Fibroblast of skin of right biceps (primary cell): ENCODE measurements at regions not wholly inside any gene's neighbourhood (a gene's known extent, or its start where the extent isn't known, plus 50 kb on each side); places are given as distances from the start of the nearest gene placed in this dataset.
"Not testable (repeated sequence)": the region's sequence is repeated elsewhere in the genome, so short reads cannot be mapped to it uniquely, and the experiment has no call there.

Experiments used
- DNase-seq: peaks from one replicate; pipeline ENCODE4 v3.0.0-alpha.2; 2013

DNA sequence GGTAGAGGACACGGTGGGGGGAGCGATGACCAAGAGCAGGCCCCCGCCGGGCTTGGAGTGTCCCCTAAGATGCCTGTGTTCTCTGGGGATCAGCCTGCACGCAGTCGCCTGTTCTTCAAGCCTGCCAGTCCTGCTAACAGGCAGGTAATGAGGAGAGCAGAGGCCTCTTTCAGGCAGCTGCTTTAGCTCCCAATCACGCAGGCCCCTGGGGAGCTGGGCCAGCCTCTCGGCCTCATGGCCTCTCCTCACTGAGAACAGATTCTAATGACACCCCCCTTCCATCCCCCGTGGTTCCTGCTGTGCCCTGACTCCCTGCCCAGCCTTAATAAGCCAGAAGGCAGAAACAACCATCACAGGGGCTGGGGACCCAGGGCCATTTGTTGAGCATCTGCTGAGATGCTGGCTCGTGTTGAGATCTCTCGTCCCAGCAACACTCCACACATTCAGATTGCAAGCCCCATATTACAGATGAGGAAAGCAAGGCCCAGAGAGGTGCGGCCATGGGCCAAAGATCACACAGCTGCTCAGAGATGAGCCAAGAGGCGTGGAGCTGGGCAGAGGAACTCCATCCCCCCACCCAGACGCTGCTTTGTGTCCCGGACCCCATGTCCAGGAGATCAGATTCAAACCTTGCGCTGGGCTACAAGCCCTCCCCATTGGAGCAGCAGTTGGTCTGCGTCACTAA lies 71.6 kb upstream of the CASZ1 start:
- DNase-seq = no peak

DNA sequence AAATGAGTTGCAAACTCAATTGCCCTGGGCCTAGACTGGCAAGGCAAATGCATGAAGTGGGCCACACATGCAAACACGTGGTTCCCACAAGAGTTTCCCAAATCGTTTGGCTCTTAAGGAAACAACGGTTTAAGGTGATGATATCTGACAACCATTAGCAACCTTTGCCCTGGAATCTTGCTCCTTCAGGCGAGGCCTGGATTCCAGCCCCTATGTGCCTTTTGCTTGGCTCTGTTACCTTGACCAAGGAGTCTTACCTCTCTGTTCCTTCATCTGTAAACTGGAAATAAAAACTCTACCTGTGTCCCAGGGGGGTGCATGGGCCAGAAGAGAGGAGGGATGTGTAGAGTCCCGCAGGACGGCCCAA lies 72.1 kb upstream of the CASZ1 start:
- DNase-seq = no peak

- no peak for DNase-seq
Measured at GRCh38 chr1:10869933-10870332, 73.5 kb upstream of the CASZ1 start.

GRCh38 chr1:10870493-10871096 lies 74.1 kb upstream of the CASZ1 start:
- no peak for DNase-seq

GRCh38 chr1:10873189-10873588 lies 76.7 kb upstream of the CASZ1 start:
- no peak for DNase-seq

DNA sequence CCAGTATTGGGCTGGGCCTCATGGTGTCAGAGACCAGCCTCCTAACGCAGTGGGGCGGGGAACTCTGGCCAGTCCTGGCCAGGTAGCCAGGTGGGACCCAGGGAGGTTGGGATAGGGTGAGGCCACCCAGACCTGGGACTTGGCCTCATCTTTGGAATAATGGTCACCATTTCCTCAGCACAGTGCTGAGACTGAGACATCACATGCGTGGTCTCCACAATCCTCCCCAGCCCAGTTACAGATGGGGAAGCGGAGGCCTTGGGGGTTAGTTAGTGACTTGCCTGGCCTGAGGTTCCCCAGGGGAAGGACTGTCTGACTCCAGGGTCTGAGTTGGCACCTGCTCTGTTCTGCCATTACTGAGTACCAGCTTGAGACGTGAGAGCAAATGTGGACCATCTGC lies 77.9 kb upstream of the CASZ1 start:
- DNase-seq = no peak

DNA sequence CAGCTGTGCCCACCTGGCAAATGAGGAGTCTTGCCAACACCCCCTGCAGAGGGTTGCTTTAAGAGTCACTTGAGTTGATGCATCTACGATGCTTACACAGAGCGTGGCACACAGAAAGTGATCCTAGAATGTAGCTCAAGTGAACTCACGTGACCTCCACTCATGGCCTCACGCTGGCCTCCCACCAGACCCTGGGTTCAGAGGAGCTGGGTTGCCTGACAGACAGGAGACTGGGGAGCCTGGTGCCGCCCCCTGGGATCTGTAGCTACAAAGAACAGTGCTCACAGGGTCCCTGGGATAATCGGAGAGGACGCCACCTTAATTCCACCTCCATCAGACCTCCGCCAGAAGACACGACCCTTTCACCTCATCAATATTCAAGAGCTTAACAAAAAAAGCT lies 81.4 kb upstream of the CASZ1 start:
- no peak for DNase-seq

- DNase-seq = no peak
Measured at GRCh38 chr1:10878469-10878868, 82.0 kb upstream of the CASZ1 start.

- no peak for DNase-seq
Measured at GRCh38 chr1:10880063-10880462, 83.6 kb upstream of the CASZ1 start.

- DNase-seq = no peak
Measured at GRCh38 chr1:10881046-10881445, 84.6 kb upstream of the CASZ1 start.

DNA sequence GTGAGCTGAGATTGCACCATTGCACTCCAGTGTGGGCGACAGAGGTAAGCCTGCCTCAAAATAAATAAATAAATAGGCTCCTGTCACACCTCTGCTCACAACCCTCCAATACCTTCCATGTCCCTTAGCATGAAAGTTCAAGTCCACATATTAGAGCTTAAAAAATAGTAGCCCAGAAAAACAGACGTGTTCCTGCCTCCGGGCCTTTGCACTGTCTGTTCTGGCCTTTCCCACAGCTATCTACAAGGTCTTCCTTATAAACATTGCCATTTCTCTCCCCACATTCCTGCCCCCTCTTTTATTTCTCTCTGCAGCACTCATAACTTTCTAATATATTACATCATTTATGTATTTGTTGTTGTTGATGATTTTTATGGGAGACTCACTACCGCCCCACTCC lies 85.6 kb upstream of the CASZ1 start:
- DNase-seq = no peak

GRCh38 chr1:10887032-10887431 lies 90.6 kb upstream of the CASZ1 start:
- not testable (repeated sequence) for DNase-seq

GRCh38 chr1:10888291-10888690 lies 91.8 kb upstream of the CASZ1 start:
- no peak for DNase-seq

DNA sequence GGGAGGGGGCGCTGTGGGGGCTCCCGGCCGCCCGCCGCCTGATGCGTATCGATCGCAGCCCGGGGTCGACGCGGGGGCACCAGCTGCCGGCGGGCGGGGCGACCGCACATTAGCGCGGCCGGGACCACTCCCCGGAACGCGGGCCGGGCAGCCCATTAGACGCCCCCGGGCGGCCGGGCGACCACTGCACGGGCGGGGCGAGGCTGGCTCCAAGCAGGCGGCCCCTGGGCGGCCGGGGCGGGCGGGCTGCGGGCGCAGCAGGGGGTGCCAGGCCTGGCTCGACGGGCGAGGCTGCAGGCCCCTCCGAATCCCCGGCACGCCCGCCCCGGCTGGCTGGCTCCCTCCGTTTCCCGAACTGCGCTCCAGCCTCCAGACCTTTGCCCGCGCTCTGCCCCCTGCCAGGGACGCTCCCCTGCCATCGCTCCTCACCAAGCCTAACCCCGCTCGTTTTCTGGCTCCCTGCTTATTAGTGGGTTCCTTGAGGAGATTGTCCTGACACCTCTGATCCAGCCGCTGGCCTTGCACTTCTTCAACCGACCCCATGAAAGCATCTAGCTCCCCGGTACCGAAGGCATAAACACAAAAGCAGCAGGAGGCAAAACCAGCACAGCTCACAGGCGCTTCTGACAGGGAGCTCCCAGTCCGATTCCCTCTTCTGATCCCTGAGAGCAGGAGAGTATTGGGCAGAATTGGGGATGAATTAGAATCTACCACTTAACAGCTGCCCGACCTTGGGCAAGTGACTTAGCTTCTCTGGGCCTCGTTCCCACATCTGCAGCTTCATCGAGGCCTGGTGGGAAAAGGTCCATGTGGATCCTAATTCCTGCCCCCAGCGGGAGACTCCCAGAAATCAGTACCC lies 92.6 kb upstream of the CASZ1 start:
- DNase-seq = no peak

DNA sequence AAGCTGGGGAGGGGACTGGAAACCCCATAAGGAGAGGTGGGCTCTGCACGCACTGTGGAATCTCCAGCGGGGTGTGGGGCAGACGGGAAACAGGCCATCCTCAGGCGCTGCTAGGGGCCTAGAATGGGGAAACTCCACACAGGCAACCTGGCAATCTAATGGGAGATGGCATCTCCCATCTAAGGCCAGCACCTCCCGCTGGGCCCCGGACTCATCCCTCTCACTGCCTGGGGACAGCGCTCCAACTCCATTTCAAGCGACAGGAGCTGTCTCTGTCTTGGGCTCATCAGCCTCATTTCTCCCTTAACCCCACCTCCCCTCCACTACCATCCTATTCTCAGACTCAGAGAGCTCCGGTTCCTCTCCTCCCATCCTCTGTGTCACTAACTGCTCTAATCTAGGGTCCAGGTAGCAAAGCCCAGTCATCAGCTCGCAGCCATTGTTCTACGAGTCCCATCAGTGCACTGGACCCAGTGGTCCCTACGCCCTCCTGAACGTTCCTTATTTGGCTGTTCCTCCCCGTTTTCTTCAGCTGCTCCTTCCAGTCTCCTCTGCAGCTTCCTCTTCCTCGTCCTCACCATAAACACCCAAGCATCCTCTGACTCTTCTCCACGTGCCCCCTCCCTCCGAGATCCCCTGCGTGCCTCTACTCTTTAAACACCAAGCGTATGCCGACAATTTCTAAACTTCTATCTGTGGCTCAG lies 93.4 kb upstream of the CASZ1 start:
- DNase-seq = no peak

DNA sequence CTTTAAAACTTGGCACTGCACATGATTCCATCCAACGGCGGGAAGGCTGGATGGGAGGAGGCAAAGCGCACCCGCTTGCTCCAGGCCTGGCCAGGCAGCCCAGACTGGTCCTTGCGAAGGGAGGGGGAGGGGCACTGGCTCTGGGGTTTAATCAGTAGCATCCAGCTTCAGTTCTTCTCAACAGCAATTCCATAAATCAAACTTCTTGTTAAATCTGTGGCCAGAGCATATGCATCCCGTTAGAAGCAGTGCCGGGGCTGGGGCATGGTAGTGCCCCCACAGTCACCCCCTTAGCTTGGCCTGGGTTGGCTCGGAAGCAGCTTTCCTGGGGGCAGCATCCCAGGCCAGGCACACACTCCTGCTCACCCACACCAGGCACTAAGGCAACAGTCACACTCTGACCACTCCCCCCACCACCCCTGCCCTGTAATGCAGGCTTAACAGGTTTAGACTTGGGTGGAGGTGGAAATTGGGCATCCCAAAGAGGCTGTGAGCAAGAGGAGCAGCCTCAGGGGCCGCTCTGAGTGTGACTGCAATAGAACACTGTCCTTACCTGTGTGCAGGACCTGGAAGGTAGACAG lies 94.1 kb upstream of the CASZ1 start:
- DNase-seq = no peak

GRCh38 chr1:10891091-10891490 lies 94.6 kb upstream of the CASZ1 start:
- no peak for DNase-seq

DNA sequence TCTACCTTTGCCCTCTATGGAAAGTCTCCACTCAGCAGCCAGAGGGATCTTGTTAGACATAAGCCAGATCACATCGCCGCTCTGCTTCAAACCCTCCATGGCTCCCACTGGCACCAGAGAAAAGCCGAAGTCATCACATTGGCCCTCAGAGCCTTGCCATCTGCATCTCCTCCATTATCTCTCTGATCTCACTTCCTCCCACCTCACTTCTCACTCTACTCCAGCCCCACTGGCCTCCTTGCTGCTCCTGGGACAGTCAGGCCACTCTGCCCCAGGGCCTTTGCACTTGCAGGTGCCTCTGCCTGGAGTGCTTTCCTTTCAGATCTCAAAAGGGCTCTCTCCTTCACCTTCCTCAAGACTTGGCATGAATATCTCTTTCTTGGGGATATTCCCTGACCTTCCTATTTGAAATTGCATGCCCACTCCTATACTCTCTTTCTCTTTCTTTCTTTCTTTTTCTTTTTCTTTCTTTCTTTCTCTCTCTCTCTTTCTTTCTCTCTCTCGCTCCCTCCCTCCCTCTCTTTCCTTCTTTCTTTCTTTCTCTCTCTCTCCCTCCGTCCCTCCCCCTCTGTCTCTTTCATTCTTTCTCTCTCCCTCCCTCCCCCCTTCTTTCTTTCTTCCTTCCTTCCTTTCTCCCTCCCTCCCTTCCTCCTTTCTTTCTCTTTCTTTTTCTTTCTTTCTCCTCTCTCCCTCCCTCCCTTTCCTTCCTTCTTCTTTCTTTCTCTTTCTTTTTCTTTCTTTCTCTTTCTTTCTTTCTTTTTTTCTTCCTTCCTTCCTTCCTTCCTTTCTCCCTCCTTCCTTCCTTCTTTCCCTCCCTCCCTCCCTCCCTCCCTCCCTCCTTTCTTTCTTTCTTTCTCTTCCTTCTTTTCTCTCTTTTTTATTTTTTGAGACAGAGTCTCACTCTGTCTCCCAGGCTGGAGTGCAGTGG lies 96.0 kb upstream of the CASZ1 start:
- no peak for DNase-seq

DNA sequence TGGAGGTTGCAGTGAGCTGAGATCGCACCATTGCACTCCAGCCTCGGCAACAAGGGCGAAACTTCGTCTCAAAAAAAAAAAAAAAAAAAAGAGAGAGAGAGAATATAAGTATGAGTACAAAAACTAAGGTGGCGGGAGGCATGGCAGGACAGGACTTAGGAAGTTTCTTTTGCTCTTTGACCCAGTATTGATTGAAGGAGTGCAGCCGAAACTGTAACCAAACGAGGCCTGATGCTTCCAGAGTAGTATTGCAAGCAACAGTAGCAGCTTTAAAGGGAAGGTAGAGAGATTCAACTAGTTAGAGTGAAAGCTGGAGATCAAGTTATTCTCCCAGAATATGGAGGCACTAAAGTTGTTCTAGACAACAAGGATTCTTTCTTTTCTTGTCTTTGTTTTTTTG lies 99.2 kb upstream of the CASZ1 start:
- DNase-seq = no peak

DNA sequence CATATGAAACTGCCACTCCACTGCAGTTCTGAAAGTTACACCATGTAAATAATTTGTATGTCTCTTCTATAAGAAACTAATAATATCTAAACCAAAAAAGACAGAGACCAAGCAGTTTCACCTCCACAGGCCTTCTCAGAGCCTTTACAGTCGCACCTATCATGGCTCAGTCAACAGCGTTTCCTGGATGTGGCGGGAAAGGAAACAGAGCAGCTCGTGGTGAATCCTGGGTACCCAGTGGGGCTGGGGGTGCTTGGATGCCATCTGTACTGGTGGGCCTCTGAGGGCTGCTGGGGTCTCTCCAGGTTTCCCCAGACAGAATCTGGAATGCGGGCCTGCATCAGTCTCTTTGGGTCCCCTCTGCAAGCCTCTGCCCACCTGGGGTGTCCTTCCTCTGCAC lies 100.2 kb upstream of the CASZ1 start:
- no peak for DNase-seq

DNA sequence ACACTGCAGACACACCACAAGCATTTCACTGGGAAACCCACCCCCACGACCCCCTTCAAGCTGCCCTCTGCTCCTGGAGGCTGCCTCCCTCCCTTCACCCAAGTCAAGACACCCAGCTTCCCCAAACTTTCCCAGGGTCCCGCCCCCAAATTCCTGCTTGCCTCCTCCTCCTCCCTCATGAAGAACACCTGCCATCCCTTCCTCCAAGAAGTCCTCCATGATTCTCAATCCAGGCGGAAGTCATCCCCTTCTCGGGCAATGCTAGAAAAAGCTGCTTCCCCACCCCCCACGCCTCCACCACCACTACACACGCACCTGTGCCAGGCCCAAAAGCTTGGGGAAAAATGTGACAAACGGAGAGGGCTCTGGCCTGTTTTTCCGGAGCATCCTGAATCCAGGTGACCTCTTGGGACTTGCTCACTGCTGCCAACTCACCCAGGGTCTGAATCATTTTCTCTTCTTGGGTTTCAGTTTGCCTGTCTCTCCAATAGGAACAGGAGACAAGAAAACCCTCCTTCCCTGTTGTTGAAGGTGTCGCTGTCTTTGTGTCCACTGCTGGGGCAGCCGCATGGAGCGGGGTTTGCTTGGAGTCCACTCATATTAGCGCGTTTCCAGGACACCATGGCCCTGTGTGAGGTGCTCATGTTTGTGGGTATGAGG lies 101.0 kb upstream of the CASZ1 start:
- DNase-seq = no peak
